ENCODE measurements at regions not wholly inside any gene's neighbourhood (a gene's known extent, or its start where the extent isn't known, plus 50 kb on each side); places are given as distances from the start of the nearest gene placed in this dataset.

GRCh38 chr7:47221826-47222225, 360.1 kb downstream of the TNS3 start:
- intact Hi-C loops (cut with micrococcal nuclease): no loop called here

- intact Hi-C loops (cut with micrococcal nuclease): loop anchor here (5.0 kb wide), 1 partner anchor 321 kb away; no protein-coding TSS in a partner anchor
These were observed 363.3 kb downstream of the TNS3 start for GRCh38 chr7:47218378-47219176.

- intact Hi-C loops (cut with micrococcal nuclease): loop anchor here (5.0 kb wide), 1 partner anchor 320 kb away; no protein-coding TSS in a partner anchor
These were observed 364.1 kb downstream of the TNS3 start for GRCh38 chr7:47217570-47218360.

GRCh38 chr7:47217086-47217485, 364.8 kb downstream of the TNS3 start:
- intact Hi-C loops (cut with micrococcal nuclease): loop anchor here (5.0 kb wide), 1 partner anchor 320 kb away; no protein-coding TSS in a partner anchor

GRCh38 chr7:47216439-47216838, 365.5 kb downstream of the TNS3 start:
- intact Hi-C loops (cut with micrococcal nuclease): loop anchor here (5.0 kb wide), 1 partner anchor 319 kb away; no protein-coding TSS in a partner anchor

GRCh38 chr7:47215640-47216039, 366.3 kb downstream of the TNS3 start:
- intact Hi-C loops (cut with micrococcal nuclease): loop anchor here (5.0 kb wide), 1 partner anchor 318 kb away; no protein-coding TSS in a partner anchor

GRCh38 chr7:47215049-47215448, 366.9 kb downstream of the TNS3 start:
- intact Hi-C loops (cut with micrococcal nuclease): loop anchor here (5.0 kb wide), 1 partner anchor 318 kb away; no protein-coding TSS in a partner anchor

- intact Hi-C loops (cut with micrococcal nuclease): no loop called here
These were observed 368.6 kb downstream of the TNS3 start for GRCh38 chr7:47213276-47213675.

- intact Hi-C loops (cut with micrococcal nuclease): no loop called here
These were observed 370.4 kb downstream of the TNS3 start for GRCh38 chr7:47211519-47211973.

- intact Hi-C loops (cut with micrococcal nuclease): no loop called here
These were observed 371.5 kb downstream of the TNS3 start for GRCh38 chr7:47210281-47210854.

- intact Hi-C loops (cut with micrococcal nuclease): no loop called here
These were observed 374.0 kb downstream of the TNS3 start for GRCh38 chr7:47207956-47208355.

GRCh38 chr7:47204709-47205108, 377.2 kb downstream of the TNS3 start:
- intact Hi-C loops (cut with micrococcal nuclease): no loop called here

- intact Hi-C loops (cut with micrococcal nuclease): no loop called here
These were observed 379.6 kb downstream of the TNS3 start for GRCh38 chr7:47202146-47202783.

GRCh38 chr7:47198159-47198558, 383.8 kb downstream of the TNS3 start:
- intact Hi-C loops (cut with micrococcal nuclease): no loop called here

- intact Hi-C loops (cut with micrococcal nuclease): no loop called here
These were observed 384.4 kb downstream of the TNS3 start for GRCh38 chr7:47197486-47197885.

- intact Hi-C loops (cut with micrococcal nuclease): no loop called here
These were observed 385.2 kb downstream of the TNS3 start for GRCh38 chr7:47196737-47197136.

GRCh38 chr7:47196106-47196645, 385.7 kb downstream of the TNS3 start:
- intact Hi-C loops (cut with micrococcal nuclease): no loop called here

GRCh38 chr7:47195641-47196040, 386.3 kb downstream of the TNS3 start:
- intact Hi-C loops (cut with micrococcal nuclease): no loop called here

- intact Hi-C loops (cut with micrococcal nuclease): no loop called here
These were observed 387.3 kb downstream of the TNS3 start for GRCh38 chr7:47194516-47195057.

- intact Hi-C loops (cut with micrococcal nuclease): no loop called here
These were observed 388.9 kb downstream of the TNS3 start for GRCh38 chr7:47192978-47193377.

GRCh38 chr7:47191876-47192291, 390.0 kb downstream of the TNS3 start:
- intact Hi-C loops (cut with micrococcal nuclease): no loop called here

Data from T-helper 2 cell treated with Interferon-gamma antibody and Interleukin-4, amounts not matched to agents 100 ng/mL and 5 ng/mL, for 36 hours (primary cell).